GM12875 (cell line): ENCODE measurements at regions not wholly inside any gene's neighbourhood (a gene's known extent, or its start where the extent isn't known, plus 50 kb on each side); places are given as distances from the start of the nearest gene placed in this dataset.
"Not testable (repeated sequence)": the region's sequence is repeated elsewhere in the genome, so short reads cannot be mapped to it uniquely, and the experiment has no call there.

Experiments
- H3K4me3 ChIP-seq: one replicate; pipeline ENCODE4 v1.5.1; 2011; ENCODE audit warnings: low read depth, low read length, control low read depth

GRCh38 chr2:111346018-111346930 is 225.6 kb downstream of the BCL2L11 start:
- H3K4me3 ChIP-seq = not testable (repeated sequence)

- H3K4me3 ChIP-seq = not testable (repeated sequence)
Measured at GRCh38 chr2:111347695-111348094, 227.0 kb downstream of the BCL2L11 start.

GRCh38 chr2:111348316-111348715 is 227.6 kb downstream of the BCL2L11 start:
- not testable (repeated sequence) for H3K4me3 ChIP-seq

GRCh38 chr2:111355022-111355817 is 234.5 kb downstream of the BCL2L11 start:
- not testable (repeated sequence) for H3K4me3 ChIP-seq

- H3K4me3 ChIP-seq = not testable (repeated sequence)
Measured at GRCh38 chr2:111355823-111356511, 235.3 kb downstream of the BCL2L11 start.

GRCh38 chr2:111356512-111357031 is 235.9 kb downstream of the BCL2L11 start:
- not testable (repeated sequence) for H3K4me3 ChIP-seq

- not testable (repeated sequence) for H3K4me3 ChIP-seq
Measured at GRCh38 chr2:111365986-111366640, 245.4 kb downstream of the BCL2L11 start.

- H3K4me3 ChIP-seq = not testable (repeated sequence)
Measured at GRCh38 chr2:111366641-111367029, 245.9 kb downstream of the BCL2L11 start.

- not testable (repeated sequence) for H3K4me3 ChIP-seq
Measured at GRCh38 chr2:111367080-111367479, 246.4 kb downstream of the BCL2L11 start.

GRCh38 chr2:111367871-111368270 is 247.2 kb downstream of the BCL2L11 start:
- H3K4me3 ChIP-seq = not testable (repeated sequence)

GRCh38 chr2:111368288-111368687 is 247.6 kb downstream of the BCL2L11 start:
- not testable (repeated sequence) for H3K4me3 ChIP-seq

- H3K4me3 ChIP-seq = not testable (repeated sequence)
Measured at GRCh38 chr2:111373060-111373459, 252.3 kb downstream of the BCL2L11 start.

- not testable (repeated sequence) for H3K4me3 ChIP-seq
Measured at GRCh38 chr2:111373989-111374388, 253.3 kb downstream of the BCL2L11 start.

- not testable (repeated sequence) for H3K4me3 ChIP-seq
Measured at GRCh38 chr2:111374734-111375133, 254.0 kb downstream of the BCL2L11 start.

GRCh38 chr2:111375320-111375883 is 254.7 kb downstream of the BCL2L11 start:
- H3K4me3 ChIP-seq = not testable (repeated sequence)

- not testable (repeated sequence) for H3K4me3 ChIP-seq
Measured at GRCh38 chr2:111376272-111376970, 255.7 kb downstream of the BCL2L11 start.

- H3K4me3 ChIP-seq = not testable (repeated sequence)
Measured at GRCh38 chr2:111376971-111377352, 256.2 kb downstream of the BCL2L11 start.

GRCh38 chr2:111377386-111377959 is 256.8 kb downstream of the BCL2L11 start:
- H3K4me3 ChIP-seq = not testable (repeated sequence)

- not testable (repeated sequence) for H3K4me3 ChIP-seq
Measured at GRCh38 chr2:111378348-111378747, 257.6 kb downstream of the BCL2L11 start.
